H9 (cell line): ENCODE measurements at regions not wholly inside any gene's neighbourhood (a gene's known extent, or its start where the extent isn't known, plus 50 kb on each side); places are given as distances from the start of the nearest gene placed in this dataset.

Experiments used
- DNase-seq: peaks from one replicate; pipeline ENCODE4 v3.0.0-alpha.2; 2017
- H2AFZ ChIP-seq: one replicate; pipeline ENCODE4 v1.6.1; 2013; ENCODE audit warnings: mild to moderate bottlenecking, low read length, control low read depth, moderate library complexity
- H2AK5ac ChIP-seq: 2 replicates; pipeline ENCODE4 v1.6.1; 2013; ENCODE audit warnings: low read length, control low read depth, mixed read lengths; ENCODE audit not compliant: insufficient read length
- H2BK120ac ChIP-seq: one replicate; pipeline ENCODE4 v1.6.1; 2013; ENCODE audit warnings: low read depth, mild to moderate bottlenecking, low read length, control low read depth, inconsistent platforms; ENCODE audit not compliant: poor library complexity, severe bottlenecking
- H2BK12ac ChIP-seq: 2 replicates; pipeline ENCODE4 v1.6.1; 2013; ENCODE audit warnings: low read length, control low read depth, mixed read lengths, low read depth; ENCODE audit not compliant: insufficient read length
- H2BK15ac ChIP-seq: 2 replicates; pipeline ENCODE4 v1.6.1; 2013; ENCODE audit warnings: low read depth, low read length, control low read depth
- H2BK20ac ChIP-seq: one replicate; pipeline ENCODE4 v1.6.1; 2013; ENCODE audit warnings: low read depth, mild to moderate bottlenecking, low read length, control low read depth, inconsistent platforms; ENCODE audit not compliant: poor library complexity, severe bottlenecking
- H2BK5ac ChIP-seq: 2 replicates; pipeline ENCODE4 v1.6.1; 2013; ENCODE audit warnings: low read length, control low read depth, mixed read lengths; ENCODE audit not compliant: insufficient read length
- H3K14ac ChIP-seq: 2 replicates; pipeline ENCODE4 v1.6.1; 2013; ENCODE audit warnings: low read length, control low read depth; ENCODE audit not compliant: insufficient read depth
- H3K18ac ChIP-seq: 2 replicates; pipeline ENCODE4 v1.6.1; 2013; ENCODE audit warnings: low read depth, mild to moderate bottlenecking, mixed read lengths, low read length, control low read depth; ENCODE audit not compliant: insufficient read length
- H3K23ac ChIP-seq: 2 replicates; pipeline ENCODE4 v1.6.1; 2013; ENCODE audit warnings: low read length, control low read depth, mixed read lengths, low read depth; ENCODE audit not compliant: insufficient read length
- H3K23me2 ChIP-seq: 2 replicates; pipeline ENCODE4 v1.6.1; 2013; ENCODE audit warnings: low read depth, mild to moderate bottlenecking, mixed read lengths, low read length, control low read depth; ENCODE audit not compliant: insufficient read length, poor library complexity, severe bottlenecking
- H3K27ac ChIP-seq: 2 replicates; pipeline ENCODE4 v1.5.1; 2013; ENCODE audit warnings: low read length, control low read depth, mixed read lengths, low read depth; ENCODE audit not compliant: insufficient read length
- H3K27me3 ChIP-seq: 2 replicates; pipeline ENCODE4 v1.6.1; 2013; ENCODE audit warnings: low read length, control low read depth, inconsistent platforms; ENCODE audit not compliant: insufficient read depth
- H3K4ac ChIP-seq: 2 replicates; pipeline ENCODE4 v1.6.1; 2013; ENCODE audit warnings: low read depth, mild to moderate bottlenecking, control low read depth, inconsistent platforms, low read length, moderate library complexity
- H3K4me1 ChIP-seq: 2 replicates; pipeline ENCODE4 v1.6.1; 2013; ENCODE audit warnings: low read length, control low read depth, inconsistent platforms; ENCODE audit not compliant: insufficient read depth
- H3K4me2 ChIP-seq: 2 replicates; pipeline ENCODE4 v1.6.1; 2013; ENCODE audit warnings: low read length, control low read depth, mixed read lengths; ENCODE audit not compliant: insufficient read length, insufficient read depth
- H3K56ac ChIP-seq: 2 replicates; pipeline ENCODE4 v1.6.1; 2013; ENCODE audit warnings: low read depth, mild to moderate bottlenecking, mixed read lengths, low read length, control low read depth; ENCODE audit not compliant: insufficient read length
- H3K79me1 ChIP-seq: 2 replicates; pipeline ENCODE4 v1.6.1; 2013; ENCODE audit warnings: low read depth, mild to moderate bottlenecking, moderate library complexity, low read length, control low read depth, inconsistent platforms; ENCODE audit not compliant: insufficient read depth, poor library complexity, severe bottlenecking
- H3K79me2 ChIP-seq: 2 replicates; pipeline ENCODE4 v1.6.1; 2013; ENCODE audit warnings: low read length, control low read depth, inconsistent platforms; ENCODE audit not compliant: insufficient read depth
- H3K9ac ChIP-seq: 2 replicates; pipeline ENCODE4 v1.6.1; 2013; ENCODE audit warnings: low read length, control low read depth, mixed read lengths; ENCODE audit not compliant: insufficient read length; ENCODE audit errors: extremely low read depth
- H3K9me3 ChIP-seq: one replicate; pipeline ENCODE4 v1.6.1; 2013; ENCODE audit warnings: low read depth, low read length, inconsistent platforms; ENCODE audit not compliant: control insufficient read depth
- H3T11ph ChIP-seq: one replicate; pipeline ENCODE4 v1.6.1; 2013; ENCODE audit warnings: mild to moderate bottlenecking, low read length, control low read depth, inconsistent platforms
- H4K20me1 ChIP-seq: one replicate; pipeline ENCODE4 v1.6.1; 2013; ENCODE audit not compliant: control insufficient read depth, insufficient read length, insufficient read depth
- H4K5ac ChIP-seq: 2 replicates; pipeline ENCODE4 v1.6.1; 2013; ENCODE audit warnings: low read depth, mild to moderate bottlenecking, mixed read lengths, low read length, control low read depth; ENCODE audit not compliant: insufficient read length
- H4K8ac ChIP-seq: replicated peaks from 2 replicates; pipeline ENCODE4 v1.6.1; 2013; ENCODE audit warnings: low read length, control low read depth, mixed read lengths, low read depth; ENCODE audit not compliant: insufficient read length
- H4K91ac ChIP-seq: 2 replicates; pipeline ENCODE4 v1.6.1; 2013; ENCODE audit warnings: low read depth, mild to moderate bottlenecking, moderate library complexity, mixed read lengths, low read length, control low read depth; ENCODE audit not compliant: insufficient read length
- H3K27ac Mint-ChIP-seq, 3 experiments: 2 replicates in 2 of 3; 3 replicates in 1 of 3; pipeline ENCODE4 v1.8.0; 2020 to 2021; ENCODE audit warnings: mixed read lengths in 3 of 3, mild to moderate bottlenecking in 1 of 3, moderate library complexity in 1 of 3
- H3K27me3 Mint-ChIP-seq: 2 replicates; pipeline ENCODE4 v1.8.0; 2021; ENCODE audit warnings: low read depth, mild to moderate bottlenecking, moderate library complexity, mixed read lengths
- H3K36me3 Mint-ChIP-seq, 3 experiments: 2 replicates in 2 of 3; 3 replicates in 1 of 3; pipeline ENCODE4 v1.8.0; 2020 to 2021; ENCODE audit warnings: low read depth in 3 of 3, mixed read lengths in 3 of 3; ENCODE audit not compliant: insufficient read depth in 1 of 3
- H3K4me1 Mint-ChIP-seq, 2 experiments: 2 replicates each; pipeline ENCODE4 v1.8.0; 2020; ENCODE audit warnings: mixed read lengths in 2 of 2
- H3K4me3 Mint-ChIP-seq, 2 experiments: 2 replicates in 1 of 2; 3 replicates in 1 of 2; pipeline ENCODE4 v1.8.0; 2020 to 2021; ENCODE audit warnings: mild to moderate bottlenecking in 2 of 2, mixed read lengths in 2 of 2, moderate library complexity in 1 of 2
- H3K9me3 Mint-ChIP-seq, 2 experiments: 2 replicates in 1 of 2; 3 replicates in 1 of 2; pipeline ENCODE4 v1.8.0; 2020; ENCODE audit warnings: mild to moderate bottlenecking in 2 of 2, mixed read lengths in 2 of 2, moderate library complexity in 1 of 2
- WGBS: extraction: QIAGEN DNeasy Blood & Tissue Kit; methylation state at CpG from one replicate; pipeline ENCODE4 v1.1.7; 2013; ENCODE audit warnings: missing lambda C conversion rate, low lambda C conversion rate, mixed read lengths; ENCODE audit not compliant: insufficient read length; ENCODE audit errors: extremely low coverage; 5-methylcytosine and 5-hydroxymethylcytosine counted together
- TF ChIP-seq, protein P1 (sequence below): fragments of 200-600 bp; sonication (generic); conservative IDR thresholded peaks from 3 replicates; pipeline ENCODE4 v1.8.0; 2021; ENCODE audit warnings: antibody characterized with exemption, mild to moderate bottlenecking

GRCh38 chr6:66508433-66508832 lies 801.4 kb upstream of the EYS start:
- no peak overlapping the region for H3T11ph ChIP-seq
- H4K91ac ChIP-seq: no peak overlapping the region
- H3K4me3 Mint-ChIP-seq: no peak overlapping the region
- H2BK120ac ChIP-seq: no peak overlapping the region
- H3K79me2 ChIP-seq: no peaks in the 10 kb centered on the region
- H2BK15ac ChIP-seq: no peak overlapping the region
- no peak overlapping the region for H3K9ac ChIP-seq
- no peak overlapping the region for H2AK5ac ChIP-seq
- H2BK5ac ChIP-seq: no peak overlapping the region
- H3K4me1 Mint-ChIP-seq: peaks cover 9% of the 10 kb centered on the region in 2 experiments
- no peak overlapping the region for H2BK12ac ChIP-seq
- H2AFZ ChIP-seq: no peak overlapping the region
- no peaks in the 10 kb centered on the region for H3K27me3 Mint-ChIP-seq
- H3K9me3 Mint-ChIP-seq: peaks cover 0 to 4% of the 10 kb centered on the region in 2 experiments; a peak in 2 of 5 replicates
- no peaks in the 10 kb centered on the region for H3K79me1 ChIP-seq
- no peak overlapping the region for H3K4ac ChIP-seq
- no CpG with 5 or more reads among the region's 3 CpGs for WGBS
- no peak overlapping the region for H3K23ac ChIP-seq
- H4K8ac ChIP-seq: no peak overlapping the region
- H3K36me3 Mint-ChIP-seq: peaks cover 0 to 4% (median 0%) of the 10 kb centered on the region in 3 experiments; a peak in 1 of 7 replicates
- no peak overlapping the region for H3K14ac ChIP-seq
- H2BK20ac ChIP-seq: no peak overlapping the region
- no peaks in the 10 kb centered on the region for H4K20me1 ChIP-seq
- no peak overlapping the region for H3K56ac ChIP-seq
- H3K27me3 ChIP-seq: no peaks in the 10 kb centered on the region
- TF ChIP-seq, protein P1, sequence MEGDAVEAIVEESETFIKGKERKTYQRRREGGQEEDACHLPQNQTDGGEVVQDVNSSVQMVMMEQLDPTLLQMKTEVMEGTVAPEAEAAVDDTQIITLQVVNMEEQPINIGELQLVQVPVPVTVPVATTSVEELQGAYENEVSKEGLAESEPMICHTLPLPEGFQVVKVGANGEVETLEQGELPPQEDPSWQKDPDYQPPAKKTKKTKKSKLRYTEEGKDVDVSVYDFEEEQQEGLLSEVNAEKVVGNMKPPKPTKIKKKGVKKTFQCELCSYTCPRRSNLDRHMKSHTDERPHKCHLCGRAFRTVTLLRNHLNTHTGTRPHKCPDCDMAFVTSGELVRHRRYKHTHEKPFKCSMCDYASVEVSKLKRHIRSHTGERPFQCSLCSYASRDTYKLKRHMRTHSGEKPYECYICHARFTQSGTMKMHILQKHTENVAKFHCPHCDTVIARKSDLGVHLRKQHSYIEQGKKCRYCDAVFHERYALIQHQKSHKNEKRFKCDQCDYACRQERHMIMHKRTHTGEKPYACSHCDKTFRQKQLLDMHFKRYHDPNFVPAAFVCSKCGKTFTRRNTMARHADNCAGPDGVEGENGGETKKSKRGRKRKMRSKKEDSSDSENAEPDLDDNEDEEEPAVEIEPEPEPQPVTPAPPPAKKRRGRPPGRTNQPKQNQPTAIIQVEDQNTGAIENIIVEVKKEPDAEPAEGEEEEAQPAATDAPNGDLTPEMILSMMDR: no peak
- H3K27ac Mint-ChIP-seq: no peak overlapping the region; a peak in 2 of 7 replicates
- DNase-seq: no peak
- H4K5ac ChIP-seq: no peak overlapping the region
- no peak overlapping the region for H3K27ac ChIP-seq
- H3K4me1 ChIP-seq: no peaks in the 10 kb centered on the region
- no peaks in the 10 kb centered on the region for H3K23me2 ChIP-seq
- no peaks in the 10 kb centered on the region for H3K9me3 ChIP-seq
- no peak overlapping the region for H3K4me2 ChIP-seq
- no peak overlapping the region for H3K18ac ChIP-seq
